AG04449 (cell line): ENCODE measurements at regions not wholly inside any gene's neighbourhood (a gene's known extent, or its start where the extent isn't known, plus 50 kb on each side); places are given as distances from the start of the nearest gene placed in this dataset.

Source experiments
- CTCF ChIA-PET: fragments of 350-600 bp; formaldehyde crosslinking; extraction: SDS; loops from one replicate; lab custom pipeline; 2021; ENCODE audit warnings: antibody characterized with exemption; lab: Yijun Ruan, JAX
- POLR2A ChIA-PET: fragments of 400-600, 350-600 bp; formaldehyde crosslinking; extraction: SDS; loops from one replicate; lab custom pipeline; 2020; ENCODE audit warnings: antibody characterized with exemption, inconsistent platforms; lab: Yijun Ruan, JAX
- DNase-seq: peaks from one replicate; pipeline ENCODE4 v3.0.0-alpha.2; 2010; ENCODE audit warnings: low read depth, low spot score
- H3K4me3 ChIP-seq: 2 replicates; pipeline ENCODE4 v1.5.1; 2011; ENCODE audit warnings: low read depth, mild to moderate bottlenecking, control low read depth, low read length
- TF ChIP-seq, protein P1 (sequence below): IDR thresholded peaks from one replicate; pipeline ENCODE4 v1.5.1; 2011; ENCODE audit warnings: mild to moderate bottlenecking, moderate library complexity, low read length, control low read depth, inconsistent platforms; ENCODE audit not compliant: insufficient read depth; ENCODE audit errors: missing control alignments

DNA sequence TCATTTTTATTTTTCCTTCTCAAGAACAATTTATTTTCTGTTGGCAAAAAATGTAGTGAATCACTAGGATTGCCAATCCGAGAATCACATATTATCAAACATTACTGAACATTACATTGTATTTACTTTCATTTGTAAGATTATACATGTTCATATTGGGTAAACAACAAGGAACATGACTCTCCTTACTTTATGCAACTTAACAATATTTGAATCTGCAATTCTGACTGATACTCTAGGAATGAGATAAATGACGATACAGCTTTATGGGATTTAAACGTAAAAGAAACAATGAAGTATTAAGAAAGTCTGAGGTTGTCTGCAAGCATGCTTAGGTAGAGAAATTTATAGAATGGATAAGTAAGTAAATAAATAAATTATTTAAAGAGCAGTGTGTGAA, 2302.9 kb downstream of the MAT2B start:
- TF ChIP-seq, protein P1, sequence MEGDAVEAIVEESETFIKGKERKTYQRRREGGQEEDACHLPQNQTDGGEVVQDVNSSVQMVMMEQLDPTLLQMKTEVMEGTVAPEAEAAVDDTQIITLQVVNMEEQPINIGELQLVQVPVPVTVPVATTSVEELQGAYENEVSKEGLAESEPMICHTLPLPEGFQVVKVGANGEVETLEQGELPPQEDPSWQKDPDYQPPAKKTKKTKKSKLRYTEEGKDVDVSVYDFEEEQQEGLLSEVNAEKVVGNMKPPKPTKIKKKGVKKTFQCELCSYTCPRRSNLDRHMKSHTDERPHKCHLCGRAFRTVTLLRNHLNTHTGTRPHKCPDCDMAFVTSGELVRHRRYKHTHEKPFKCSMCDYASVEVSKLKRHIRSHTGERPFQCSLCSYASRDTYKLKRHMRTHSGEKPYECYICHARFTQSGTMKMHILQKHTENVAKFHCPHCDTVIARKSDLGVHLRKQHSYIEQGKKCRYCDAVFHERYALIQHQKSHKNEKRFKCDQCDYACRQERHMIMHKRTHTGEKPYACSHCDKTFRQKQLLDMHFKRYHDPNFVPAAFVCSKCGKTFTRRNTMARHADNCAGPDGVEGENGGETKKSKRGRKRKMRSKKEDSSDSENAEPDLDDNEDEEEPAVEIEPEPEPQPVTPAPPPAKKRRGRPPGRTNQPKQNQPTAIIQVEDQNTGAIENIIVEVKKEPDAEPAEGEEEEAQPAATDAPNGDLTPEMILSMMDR: no peak
- ChIA-PET CTCF (no interaction called here), POLR2A (no interaction called here)
- no peak for DNase-seq
- no peak overlapping the region for H3K4me3 ChIP-seq

- TF ChIP-seq, protein P1: no peak
- DNase-seq: no peak
- ChIA-PET CTCF (no interaction called here), POLR2A (no interaction called here)
- H3K4me3 ChIP-seq: no peak overlapping the region
Observed at GRCh38 chr5:165809914-165810313, 2304.5 kb downstream of the MAT2B start.

GRCh38 chr5:165829504-165829903, 2324.1 kb downstream of the MAT2B start:
- CTCF ChIA-PET: no interaction called here
- TF ChIP-seq, protein P1: no peak
- DNase-seq: no peak
- POLR2A ChIA-PET: no interaction called here
- no peak overlapping the region for H3K4me3 ChIP-seq

DNA sequence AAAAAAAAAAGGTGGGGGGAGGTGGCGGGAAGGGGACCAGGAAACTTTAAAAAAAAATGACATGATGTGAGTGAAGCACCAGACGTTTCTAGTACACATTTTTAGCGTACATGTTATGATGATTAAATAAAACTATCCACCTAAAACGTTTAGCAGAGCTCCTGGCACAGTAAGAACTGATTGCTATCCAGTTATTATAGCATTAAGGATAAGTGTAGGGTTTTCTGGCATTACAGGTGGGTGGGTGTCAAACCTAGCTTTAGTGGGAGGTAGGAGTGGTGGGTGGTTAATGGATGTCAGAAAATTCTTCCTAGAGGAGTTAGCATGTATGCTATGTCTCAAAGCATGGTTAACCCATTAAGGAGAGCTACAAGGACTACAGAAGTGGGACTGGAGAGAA, 2329.5 kb downstream of the MAT2B start:
- POLR2A ChIA-PET: no interaction called here
- DNase-seq: no peak
- TF ChIP-seq, protein P1: no peak
- H3K4me3 ChIP-seq: no peak overlapping the region
- CTCF ChIA-PET: no interaction called here

DNA sequence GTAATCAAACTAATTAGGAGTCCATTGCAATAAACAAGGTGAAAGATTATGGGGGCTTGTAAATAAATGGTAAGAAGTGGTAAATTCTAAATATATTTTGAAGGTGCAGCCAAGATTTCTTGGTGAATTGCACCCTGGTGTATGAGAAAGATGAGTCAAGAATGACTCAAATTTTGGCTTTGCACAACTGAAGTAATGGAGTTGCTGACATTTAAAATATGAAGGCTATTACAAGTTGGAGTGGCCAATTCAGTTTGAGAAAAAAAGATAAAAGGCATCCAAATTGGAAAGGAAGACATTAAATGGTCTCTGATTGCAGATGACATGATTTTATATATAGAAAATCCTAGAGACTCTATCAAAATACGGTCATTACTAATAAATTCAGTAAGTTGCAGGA, 2330.6 kb downstream of the MAT2B start:
- no peak overlapping the region for H3K4me3 ChIP-seq
- POLR2A ChIA-PET: no interaction called here
- CTCF ChIA-PET: no interaction called here
- no peak for DNase-seq
- TF ChIP-seq, protein P1: no peak

DNA sequence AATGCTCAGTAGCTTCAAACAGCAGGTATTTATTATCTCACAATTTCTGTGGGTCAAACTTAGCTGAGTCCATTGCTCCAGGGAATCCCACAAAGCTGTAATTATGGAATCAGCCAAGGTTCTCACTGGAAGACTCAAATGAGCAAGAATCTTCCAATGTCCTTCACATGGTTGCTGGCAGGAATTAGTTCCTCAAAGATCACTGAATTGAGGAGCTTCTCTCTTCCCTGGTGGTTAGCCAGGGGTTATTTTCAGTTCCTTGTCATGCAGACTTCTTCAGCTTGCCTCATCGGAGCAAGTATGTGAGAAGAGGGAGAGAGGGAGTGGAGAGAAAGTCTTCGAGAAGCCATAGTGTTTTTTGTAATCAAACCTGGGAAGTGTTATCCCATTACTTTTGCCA, 2331.9 kb downstream of the MAT2B start:
- no peak overlapping the region for H3K4me3 ChIP-seq
- POLR2A ChIA-PET: no interaction called here
- CTCF ChIA-PET: no interaction called here
- DNase-seq: no peak
- TF ChIP-seq, protein P1: no peak
